NCI-H128 (cell line): ENCODE measurements at regions not wholly inside any gene's neighbourhood (a gene's known extent, or its start where the extent isn't known, plus 50 kb on each side); places are given as distances from the start of the nearest gene placed in this dataset.

ENCODE experiments used
- DNase-seq: peaks from one replicate; lab custom pipeline; 2025; ENCODE audit not compliant: unreplicated experiment; lab: John Stamatoyannopoulos, UW

- no peak for DNase-seq
These were observed 688.7 kb downstream of the ETS1 start for GRCh38 chr11:127898422-127899365.

GRCh38 chr11:127895776-127896175 lies 691.6 kb downstream of the ETS1 start:
- no peak for DNase-seq

DNA sequence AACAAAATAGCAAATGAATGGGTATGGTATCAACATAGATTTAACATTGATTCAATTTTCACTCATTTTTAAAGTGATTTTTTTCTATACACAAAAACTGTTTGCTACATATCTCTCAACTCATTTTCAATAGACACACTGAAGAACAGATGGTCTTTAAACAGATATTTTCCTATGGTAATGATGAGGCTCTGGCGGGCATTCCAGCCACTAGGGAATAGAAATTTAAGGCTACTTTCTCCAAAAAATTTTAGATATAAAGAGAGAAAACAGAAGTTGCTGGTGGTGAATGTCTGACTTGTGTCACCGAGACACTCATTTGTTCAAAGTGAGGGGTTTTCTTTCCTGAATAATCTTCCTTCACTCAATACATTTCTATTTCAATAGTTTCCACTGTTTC lies 693.0 kb downstream of the ETS1 start:
- no peak for DNase-seq

DNA sequence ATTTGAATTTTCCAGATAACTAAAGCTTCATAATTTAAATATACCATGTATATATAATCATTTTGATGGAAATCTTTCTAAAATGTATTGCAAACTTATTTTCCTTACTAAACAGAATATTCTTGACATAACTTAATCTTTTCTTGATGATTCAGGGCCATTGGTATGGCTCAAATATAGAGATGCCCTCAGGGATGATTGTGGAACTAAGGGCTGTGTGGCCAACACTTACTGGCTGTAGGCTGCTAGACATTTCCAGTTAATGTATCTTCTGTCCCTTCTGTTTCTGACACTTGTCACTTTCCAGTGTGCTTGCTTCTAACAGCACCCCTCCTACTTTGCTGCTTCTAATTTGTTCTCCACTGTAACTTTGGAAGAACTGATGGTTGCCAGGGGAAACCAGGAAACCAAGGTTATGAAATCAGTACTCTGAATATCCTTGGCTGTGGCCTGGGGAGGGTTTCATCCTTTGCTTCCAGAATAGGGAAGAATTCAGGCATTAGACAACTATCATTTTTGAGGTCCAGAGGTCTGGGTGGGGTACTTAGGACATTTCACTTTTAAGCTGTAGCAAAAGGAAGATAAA lies 697.2 kb downstream of the ETS1 start:
- DNase-seq = no peak

DNA sequence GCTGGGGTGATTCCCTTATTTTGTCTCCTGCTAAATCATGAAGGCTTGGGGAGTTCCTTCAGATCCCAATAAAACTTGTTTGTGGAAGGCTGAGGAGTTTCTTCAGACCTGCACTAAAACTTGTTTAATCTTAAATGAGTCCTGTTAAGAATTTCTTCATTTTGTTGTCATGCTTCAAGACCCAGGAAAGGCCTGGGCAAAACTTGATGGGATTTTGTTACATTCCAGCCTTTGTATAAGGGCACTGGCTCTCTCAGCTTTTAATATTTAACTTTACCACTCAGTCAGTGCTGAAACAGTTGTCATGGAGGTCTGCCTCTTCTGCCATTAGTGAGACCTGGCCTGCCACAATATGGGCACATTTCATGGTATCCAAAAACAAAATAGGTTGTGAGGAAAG lies 699.0 kb downstream of the ETS1 start:
- no peak for DNase-seq

GRCh38 chr11:127875131-127875530 lies 712.2 kb downstream of the ETS1 start:
- no peak for DNase-seq

DNA sequence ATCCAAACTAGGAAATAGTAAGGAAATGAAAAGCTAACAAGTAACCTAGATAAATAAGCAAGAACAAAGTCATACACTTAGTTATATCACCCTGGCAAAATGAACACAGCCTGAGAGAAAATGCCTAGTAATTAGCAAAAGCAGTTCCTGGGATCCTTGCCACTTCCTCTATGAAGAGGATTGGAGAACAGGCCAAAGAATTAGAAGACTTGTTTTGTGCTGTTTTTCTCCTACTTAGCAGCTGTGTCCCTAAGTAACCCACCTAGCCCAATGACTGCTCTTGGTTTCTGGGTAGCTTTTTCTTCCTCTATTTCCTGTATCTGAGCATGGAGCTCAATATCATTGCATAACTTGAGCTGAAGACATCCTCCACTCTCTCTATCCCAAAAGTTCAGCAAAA lies 713.9 kb downstream of the ETS1 start:
- no peak for DNase-seq

- DNase-seq = no peak
These were observed 721.2 kb downstream of the ETS1 start for GRCh38 chr11:127866109-127866508.

DNA sequence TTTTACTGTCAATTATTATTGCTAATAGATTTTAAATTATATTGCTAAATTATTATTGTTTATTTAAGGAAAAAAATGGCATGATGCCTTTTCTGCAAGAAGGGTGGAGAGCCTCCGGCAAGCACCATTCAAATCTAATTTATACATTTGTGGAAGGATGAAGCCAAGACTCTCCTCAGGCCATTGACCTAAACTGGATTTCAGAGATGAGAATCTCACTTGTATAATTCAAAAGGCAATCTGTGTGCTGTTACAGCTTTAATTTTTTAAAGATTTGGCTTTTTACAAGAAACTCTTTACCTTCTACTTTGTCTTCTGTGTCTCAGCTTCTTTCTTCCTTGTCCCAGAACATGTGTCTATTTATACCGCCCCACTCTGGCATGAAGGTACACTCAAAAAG lies 722.5 kb downstream of the ETS1 start:
- no peak for DNase-seq

GRCh38 chr11:127862406-127862805 lies 725.0 kb downstream of the ETS1 start:
- DNase-seq = no peak

DNA sequence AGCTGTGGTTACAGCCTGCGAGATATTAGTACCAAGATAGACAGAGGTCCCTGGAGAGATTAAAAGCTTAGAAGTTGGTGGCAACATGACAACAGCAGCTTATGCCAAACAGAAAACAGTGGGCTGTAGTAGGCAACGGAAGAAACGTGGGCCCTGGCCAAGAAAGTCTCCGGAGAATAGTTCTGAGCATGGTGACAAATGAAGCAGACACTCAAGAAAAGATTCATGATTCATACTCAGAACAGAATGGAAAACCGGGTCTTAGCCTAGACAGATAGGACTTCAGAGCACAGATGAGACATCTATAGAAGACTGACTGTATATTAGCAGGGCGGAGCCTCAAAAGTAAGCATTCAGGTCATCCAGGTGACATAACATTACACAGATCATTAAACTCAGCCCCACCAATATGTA lies 727.4 kb downstream of the ETS1 start:
- no peak for DNase-seq

GRCh38 chr11:127844876-127845275 lies 742.5 kb downstream of the ETS1 start:
- DNase-seq = no peak

DNA sequence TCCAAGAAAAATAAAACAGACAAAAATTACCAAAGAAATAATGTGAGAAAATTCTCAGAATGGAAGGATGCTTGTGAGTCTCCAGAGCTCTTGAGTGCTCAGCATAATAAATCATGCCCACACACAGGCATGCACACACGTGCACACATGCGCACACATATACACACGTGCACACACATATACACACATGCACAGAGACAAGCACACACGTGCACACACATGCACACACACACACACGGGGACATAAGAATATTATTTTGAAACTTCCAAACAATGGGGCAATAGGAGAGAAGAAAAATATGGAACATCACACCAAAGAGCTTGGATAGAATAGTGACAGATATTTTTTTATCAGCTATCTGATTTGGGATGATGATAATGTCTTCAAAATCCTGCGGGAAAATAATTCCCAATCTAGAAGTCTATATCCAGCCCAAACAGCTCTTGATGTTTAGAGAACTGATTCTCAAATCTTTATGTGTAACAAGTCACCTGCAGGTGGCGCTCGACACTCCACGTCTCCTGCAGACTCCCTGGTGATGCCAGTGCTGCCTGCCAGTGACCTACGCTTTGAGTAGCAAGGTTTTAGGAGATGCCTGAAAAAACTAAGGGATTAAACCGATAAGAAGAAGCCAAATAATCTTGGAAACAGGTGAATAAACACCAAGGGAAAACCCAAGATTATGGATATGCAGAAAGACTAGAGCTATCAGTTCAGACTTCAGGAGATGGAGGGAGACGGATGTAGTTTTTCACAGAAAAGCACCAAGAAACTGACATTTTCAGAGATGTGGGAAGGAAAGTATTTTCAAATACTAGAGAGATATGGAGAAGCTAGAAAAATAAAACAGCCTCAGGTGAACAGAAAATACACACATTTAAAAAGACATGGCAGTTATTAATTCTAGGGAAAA lies 743.6 kb downstream of the ETS1 start:
- DNase-seq = no peak

DNA sequence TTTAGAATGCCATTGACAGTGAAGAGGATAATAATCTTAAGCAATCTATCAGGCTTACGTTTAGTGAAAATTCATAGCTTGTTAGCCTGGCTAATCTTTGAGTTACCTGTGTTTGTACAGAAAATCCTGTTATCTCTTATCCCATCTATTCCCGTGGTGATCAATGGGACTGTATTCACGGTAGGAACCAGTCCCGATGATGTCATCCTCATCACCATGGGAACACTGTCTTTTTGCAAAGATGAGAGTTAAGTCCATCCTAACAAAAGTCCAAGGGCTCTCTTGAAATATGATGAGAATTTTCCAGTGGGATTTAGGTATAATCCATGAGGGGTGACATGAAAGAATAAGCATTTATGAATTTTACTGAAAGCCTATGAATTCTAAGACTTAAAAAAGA lies 762.2 kb downstream of the ETS1 start:
- DNase-seq = no peak

- DNase-seq = no peak
These were observed 768.7 kb downstream of the ETS1 start for GRCh38 chr11:127818625-127819024.

- DNase-seq = no peak
These were observed 770.4 kb downstream of the ETS1 start for GRCh38 chr11:127816962-127817361.

GRCh38 chr11:127815331-127815730 lies 772.0 kb downstream of the ETS1 start:
- DNase-seq = no peak

DNA sequence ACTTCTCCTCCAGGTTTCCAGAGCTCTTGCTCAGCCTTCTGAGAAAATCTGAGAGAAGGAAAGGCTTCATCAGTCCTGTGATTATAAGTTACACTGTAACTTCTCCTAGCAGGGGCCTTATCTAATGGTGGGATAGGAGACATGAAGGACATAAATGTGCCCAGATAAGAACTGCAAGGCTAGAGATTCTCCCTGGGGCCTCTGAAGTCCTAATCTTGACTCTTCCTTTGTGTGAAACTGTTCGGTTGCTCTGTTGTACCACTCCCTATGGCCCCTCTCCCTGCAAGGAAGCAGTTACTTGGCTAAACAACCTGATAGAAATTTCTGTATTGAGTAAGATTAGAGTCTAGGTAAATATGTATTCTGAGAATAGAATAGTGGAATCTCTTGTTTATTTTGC lies 780.9 kb downstream of the ETS1 start:
- no peak for DNase-seq

DNA sequence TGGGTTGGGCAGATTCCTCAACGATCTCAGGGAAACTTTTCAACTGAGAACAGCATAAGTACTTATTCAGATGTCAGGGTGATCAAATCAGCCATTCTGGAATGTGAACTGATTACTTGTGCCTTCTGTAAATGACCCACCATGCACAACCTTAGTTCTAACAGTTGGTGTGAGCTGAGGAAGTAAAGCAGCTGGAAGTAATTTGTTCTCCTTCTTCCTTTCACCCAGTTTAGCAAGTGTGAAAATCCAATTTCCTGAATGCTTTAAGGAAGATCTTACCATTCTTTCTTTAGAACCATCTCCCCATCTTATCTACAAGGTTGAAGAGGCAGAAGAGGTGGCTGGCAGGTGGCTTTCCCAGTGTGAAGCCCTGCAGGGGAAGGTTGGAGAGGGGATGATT lies 781.6 kb downstream of the ETS1 start:
- DNase-seq = no peak

DNA sequence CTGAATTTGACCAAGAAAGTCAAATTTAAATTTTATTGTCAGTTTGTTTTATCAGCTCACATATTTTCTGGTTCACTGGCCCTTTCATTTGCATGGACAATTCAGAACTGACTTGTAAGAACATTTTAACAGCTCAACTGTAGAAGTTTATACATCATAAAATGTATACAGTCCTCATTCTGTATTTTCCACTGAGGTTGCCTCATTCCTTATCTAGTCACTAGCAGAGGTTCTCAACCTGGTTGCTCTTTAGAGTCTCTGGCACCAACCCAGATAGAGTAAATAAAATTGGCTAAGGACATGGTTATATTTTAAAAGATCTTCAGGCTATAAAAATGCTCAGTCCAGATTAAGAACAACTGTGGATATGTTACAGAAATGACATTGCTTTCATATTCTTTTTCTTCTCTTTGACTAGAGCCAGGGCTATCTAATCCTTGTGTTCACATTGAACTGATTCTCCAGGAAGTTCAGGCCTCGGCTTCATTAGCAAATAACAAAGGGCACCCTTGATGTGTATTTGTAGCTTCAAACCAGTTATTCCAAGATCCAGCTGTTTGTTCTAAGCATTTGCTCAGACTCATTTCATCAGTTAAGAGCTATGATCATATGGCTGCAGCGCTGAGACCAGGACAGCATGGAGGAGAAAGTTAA lies 782.5 kb downstream of the ETS1 start:
- no peak for DNase-seq

- no peak for DNase-seq
These were observed 783.6 kb downstream of the ETS1 start for GRCh38 chr11:127803755-127804154.
